ENCODE measurements at regions not wholly inside any gene's neighbourhood (a gene's known extent, or its start where the extent isn't known, plus 50 kb on each side); places are given as distances from the start of the nearest gene placed in this dataset.

DNA sequence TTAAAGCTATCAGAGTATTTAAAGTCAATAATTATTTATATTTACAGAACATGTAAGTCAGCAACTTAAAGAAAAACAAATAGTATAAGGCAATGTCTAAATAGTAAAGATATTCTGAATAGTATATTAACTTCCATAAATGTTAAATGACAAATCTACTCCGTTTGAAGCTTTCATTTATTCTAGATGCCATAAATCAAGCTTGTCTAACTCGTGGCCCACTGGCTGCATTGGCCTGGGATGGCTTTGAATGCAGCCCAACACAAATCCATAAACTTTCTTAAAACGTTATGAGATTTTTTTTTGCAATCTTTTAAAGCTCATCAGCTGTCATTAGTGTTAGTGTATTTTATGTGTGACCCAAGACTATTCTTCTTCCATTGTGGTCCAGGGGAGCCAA is 1117.1 kb upstream of the PCDH9 start:
- H3K9ac ChIP-seq: no peak overlapping the region
- no peaks in the 10 kb centered on the region for H3K27me3 ChIP-seq (replicated peaks; ENCODE audit: insufficient read depth)
- no peak overlapping the region for H2AFZ ChIP-seq
- H3K9me3 ChIP-seq (ENCODE audit: low read depth): no peaks in the 10 kb centered on the region
- H3K79me2 ChIP-seq (ENCODE audit: insufficient read depth): no peaks in the 10 kb centered on the region
- H3K27ac ChIP-seq: no peak overlapping the region
- H3K4me2 ChIP-seq (ENCODE audit: unreplicated experiment): no peak overlapping the region
- no peaks in the 10 kb centered on the region for H3K4me1 ChIP-seq (ENCODE audit: insufficient read depth)
- DNase-seq: no peak
- H4K20me1 ChIP-seq (ENCODE audit: insufficient read depth): no peaks in the 10 kb centered on the region
- no peaks in the 10 kb centered on the region for H3F3A ChIP-seq (ENCODE audit: insufficient read depth)
- in situ Hi-C loops (cut with MboI): no loop called here
- 2 to 4% methylated on average over 3 of the region's 3 CpGs for WGBS, 2 experiments (ENCODE audit: low coverage in 1 of 2, low lambda C conversion rate in 2 of 2, missing lambda C conversion rate in 2 of 2)
- no peak overlapping the region for H3K4me3 ChIP-seq
- TF ChIP-seq EZH2 (IDR thresholded peaks at IDR 0.05; ENCODE audit: insufficient read depth, poor library complexity, severe bottlenecking) (no peak), EZH2phosphoT487 (IDR thresholded peaks at IDR 0.05; ENCODE audit: insufficient read depth, low read depth) (no peak)
- H3K9me2 ChIP-seq (ENCODE audit: insufficient read depth): no peaks in the 10 kb centered on the region
- H3K36me3 ChIP-seq (ENCODE audit: low read depth): no peaks in the 10 kb centered on the region

DNA sequence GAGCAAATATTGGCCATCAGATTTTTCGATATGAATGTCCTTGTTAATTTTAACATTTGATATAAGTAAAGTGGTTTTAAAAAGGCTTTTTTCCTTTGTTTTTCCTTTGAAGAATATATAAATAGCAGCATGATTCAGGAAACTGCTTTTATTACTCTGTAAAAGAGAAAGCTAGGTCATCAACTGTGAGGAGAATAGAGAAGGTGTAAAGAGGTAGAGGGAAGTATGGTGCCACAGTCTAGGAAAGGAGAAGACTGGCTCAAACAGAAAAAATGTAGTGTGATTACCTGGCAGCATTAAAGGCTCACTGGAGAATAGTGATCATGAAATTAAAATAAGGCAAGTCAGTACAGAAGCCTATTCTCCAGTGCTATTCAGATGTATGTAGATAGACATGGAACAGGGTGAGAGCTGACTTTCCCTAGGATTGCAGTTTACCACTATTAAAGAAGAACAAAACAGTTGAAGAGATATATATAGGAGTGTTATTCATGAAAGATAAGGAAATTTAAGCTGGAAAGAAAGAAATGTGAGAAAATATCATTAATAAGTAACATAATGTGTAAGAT is 1115.9 kb upstream of the PCDH9 start:
- H3K36me3 ChIP-seq (ENCODE audit: low read depth): no peaks in the 10 kb centered on the region
- H4K20me1 ChIP-seq (ENCODE audit: insufficient read depth): no peaks in the 10 kb centered on the region
- no peaks in the 10 kb centered on the region for H3K9me3 ChIP-seq (ENCODE audit: low read depth)
- TF ChIP-seq EZH2phosphoT487 (IDR thresholded peaks at IDR 0.05; ENCODE audit: insufficient read depth, low read depth) (no peak), EZH2 (IDR thresholded peaks at IDR 0.05; ENCODE audit: insufficient read depth, poor library complexity, severe bottlenecking) (no peak)
- in situ Hi-C loops (cut with MboI): no loop called here
- no peak overlapping the region for H3K4me3 ChIP-seq
- no peaks in the 10 kb centered on the region for H3K9me2 ChIP-seq (ENCODE audit: insufficient read depth)
- no peak for DNase-seq
- H3K4me2 ChIP-seq (ENCODE audit: unreplicated experiment): no peak overlapping the region
- no peak overlapping the region for H3K27ac ChIP-seq
- H3K27me3 ChIP-seq (replicated peaks; ENCODE audit: insufficient read depth): no peaks in the 10 kb centered on the region
- H3K9ac ChIP-seq: no peak overlapping the region
- H3K4me1 ChIP-seq (ENCODE audit: insufficient read depth): no peaks in the 10 kb centered on the region
- 23 to 36% methylated on average over 1 of the region's 1 CpG for WGBS, 2 experiments (ENCODE audit: low coverage in 1 of 2, low lambda C conversion rate in 2 of 2, missing lambda C conversion rate in 2 of 2)
- no peak overlapping the region for H2AFZ ChIP-seq
- H3F3A ChIP-seq (ENCODE audit: insufficient read depth): no peaks in the 10 kb centered on the region
- no peaks in the 10 kb centered on the region for H3K79me2 ChIP-seq (ENCODE audit: insufficient read depth)

DNA sequence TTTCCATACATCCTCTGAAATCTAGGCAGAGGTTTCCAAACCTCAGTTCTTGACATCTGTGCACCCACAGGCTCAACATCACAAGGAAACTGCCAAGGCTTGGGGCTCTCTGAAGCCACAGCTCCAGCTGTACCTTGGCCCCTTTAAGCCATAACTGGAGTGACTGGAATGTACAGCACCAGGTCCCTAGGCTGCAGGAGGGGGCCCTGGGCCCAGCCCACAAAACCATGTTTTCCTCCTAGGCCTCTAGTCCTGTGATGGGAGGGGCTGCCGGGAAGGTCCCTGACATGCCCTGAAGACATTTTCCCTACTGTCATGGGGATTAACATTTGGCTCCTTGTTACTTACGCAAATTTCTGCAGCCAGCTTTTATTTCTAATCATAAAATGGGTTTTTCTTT is 1093.0 kb upstream of the PCDH9 start:
- in situ Hi-C loops (cut with MboI): no loop called here
- no peaks in the 10 kb centered on the region for H3K27me3 ChIP-seq (replicated peaks; ENCODE audit: insufficient read depth)
- no peak overlapping the region for H3K4me3 ChIP-seq
- H3K36me3 ChIP-seq (ENCODE audit: low read depth): no peaks in the 10 kb centered on the region
- no peak overlapping the region for H2AFZ ChIP-seq
- no peak overlapping the region for H3K9ac ChIP-seq
- TF ChIP-seq EZH2phosphoT487 (IDR thresholded peaks at IDR 0.05; ENCODE audit: insufficient read depth, low read depth) (no peak), EZH2 (IDR thresholded peaks at IDR 0.05; ENCODE audit: insufficient read depth, poor library complexity, severe bottlenecking) (no peak)
- peaks cover 2% of the 10 kb centered on the region; the same call in 1 of the 2 replicates for H3K9me2 ChIP-seq (ENCODE audit: insufficient read depth)
- 19 to 34% methylated on average over 2 of the region's 2 CpGs for WGBS, 2 experiments (ENCODE audit: low coverage in 1 of 2, low lambda C conversion rate in 2 of 2, missing lambda C conversion rate in 2 of 2)
- no peaks in the 10 kb centered on the region for H3F3A ChIP-seq (ENCODE audit: insufficient read depth)
- H3K79me2 ChIP-seq (ENCODE audit: insufficient read depth): no peaks in the 10 kb centered on the region
- DNase-seq: no peak
- no peaks in the 10 kb centered on the region for H4K20me1 ChIP-seq (ENCODE audit: insufficient read depth)
- H3K9me3 ChIP-seq (ENCODE audit: low read depth): no peaks in the 10 kb centered on the region
- no peak overlapping the region for H3K4me2 ChIP-seq (ENCODE audit: unreplicated experiment)
- H3K27ac ChIP-seq: no peak overlapping the region
- no peaks in the 10 kb centered on the region for H3K4me1 ChIP-seq (ENCODE audit: insufficient read depth)

DNA sequence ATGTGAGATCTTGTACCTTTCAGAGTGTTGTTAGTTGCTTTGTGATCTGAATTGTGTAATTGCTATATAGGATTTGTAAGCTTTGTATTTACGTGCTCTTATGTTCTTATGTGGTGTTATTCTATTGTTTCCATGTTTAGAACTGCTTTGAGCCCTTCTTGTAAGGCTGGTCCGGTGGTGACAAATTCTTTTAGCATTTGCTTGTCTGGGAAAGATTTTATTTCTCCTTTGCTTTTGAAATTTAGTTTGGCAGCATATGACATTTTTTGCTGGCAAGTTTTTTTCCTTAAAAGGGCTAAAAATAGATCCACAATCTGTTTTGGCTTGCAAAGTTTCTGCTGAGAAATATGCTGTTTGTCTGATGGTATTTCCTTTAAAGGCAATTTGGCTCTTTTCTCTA is 1089.2 kb upstream of the PCDH9 start:
- TF ChIP-seq EZH2phosphoT487 (IDR thresholded peaks at IDR 0.05; ENCODE audit: insufficient read depth, low read depth): no peak
- TF ChIP-seq EZH2 (IDR thresholded peaks at IDR 0.05; ENCODE audit: insufficient read depth, poor library complexity, severe bottlenecking): no peak
- Histone ChIP-seq H3K36me3 (ENCODE audit: low read depth) (no peaks in the 10 kb centered on the region), H3K9me2 (ENCODE audit: insufficient read depth) (no peaks in the 10 kb centered on the region), H3K4me3 (no peak overlapping the region), H3K4me2 (ENCODE audit: unreplicated experiment) (no peak overlapping the region), H3K9me3 (ENCODE audit: low read depth) (no peaks in the 10 kb centered on the region), H4K20me1 (ENCODE audit: insufficient read depth) (no peaks in the 10 kb centered on the region), H3K9ac (no peak overlapping the region), H3K4me1 (ENCODE audit: insufficient read depth) (no peaks in the 10 kb centered on the region), H3K27ac (no peak overlapping the region), H2AFZ (no peak overlapping the region), H3F3A (ENCODE audit: insufficient read depth) (no peaks in the 10 kb centered on the region), H3K27me3 (replicated peaks; ENCODE audit: insufficient read depth) (no peaks in the 10 kb centered on the region), H3K79me2 (ENCODE audit: insufficient read depth) (no peaks in the 10 kb centered on the region)
- 10 to 12% methylated on average over 2 of the region's 2 CpGs for WGBS, 2 experiments (ENCODE audit: low coverage in 1 of 2, low lambda C conversion rate in 2 of 2, missing lambda C conversion rate in 2 of 2)
- no peak for DNase-seq
- in situ Hi-C loops (cut with MboI): no loop called here

Data from GM23248 (cell line).